ENCODE measurements at regions not wholly inside any gene's neighbourhood (a gene's known extent, or its start where the extent isn't known, plus 50 kb on each side); places are given as distances from the start of the nearest gene placed in this dataset.

DNA sequence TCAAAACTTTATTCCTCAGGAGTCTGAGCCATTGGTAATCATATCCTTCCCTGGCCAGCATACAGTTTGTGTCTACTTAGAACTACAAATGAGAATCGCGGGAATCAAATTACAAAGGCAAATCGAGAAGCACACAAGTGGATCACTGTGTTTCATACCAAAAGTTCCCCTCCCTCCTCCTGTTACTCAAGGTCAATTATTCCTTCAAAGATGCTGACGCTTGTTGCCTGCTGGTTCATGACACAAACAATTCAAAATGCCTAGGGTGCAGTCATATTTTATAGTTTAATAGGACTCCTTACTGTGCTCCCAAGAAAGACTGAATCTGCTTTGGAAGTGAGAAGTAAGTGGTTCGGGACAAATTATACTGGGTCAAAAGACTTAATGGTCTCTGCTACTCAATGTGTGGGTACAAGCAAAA is 93.0 kb upstream of the PBX1 start:
- no peak for TF ChIP-seq POLR2A (IDR thresholded peaks at IDR 0.05)
- TF ChIP-seq, protein P1, sequence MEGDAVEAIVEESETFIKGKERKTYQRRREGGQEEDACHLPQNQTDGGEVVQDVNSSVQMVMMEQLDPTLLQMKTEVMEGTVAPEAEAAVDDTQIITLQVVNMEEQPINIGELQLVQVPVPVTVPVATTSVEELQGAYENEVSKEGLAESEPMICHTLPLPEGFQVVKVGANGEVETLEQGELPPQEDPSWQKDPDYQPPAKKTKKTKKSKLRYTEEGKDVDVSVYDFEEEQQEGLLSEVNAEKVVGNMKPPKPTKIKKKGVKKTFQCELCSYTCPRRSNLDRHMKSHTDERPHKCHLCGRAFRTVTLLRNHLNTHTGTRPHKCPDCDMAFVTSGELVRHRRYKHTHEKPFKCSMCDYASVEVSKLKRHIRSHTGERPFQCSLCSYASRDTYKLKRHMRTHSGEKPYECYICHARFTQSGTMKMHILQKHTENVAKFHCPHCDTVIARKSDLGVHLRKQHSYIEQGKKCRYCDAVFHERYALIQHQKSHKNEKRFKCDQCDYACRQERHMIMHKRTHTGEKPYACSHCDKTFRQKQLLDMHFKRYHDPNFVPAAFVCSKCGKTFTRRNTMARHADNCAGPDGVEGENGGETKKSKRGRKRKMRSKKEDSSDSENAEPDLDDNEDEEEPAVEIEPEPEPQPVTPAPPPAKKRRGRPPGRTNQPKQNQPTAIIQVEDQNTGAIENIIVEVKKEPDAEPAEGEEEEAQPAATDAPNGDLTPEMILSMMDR (IDR thresholded peaks at IDR 0.05), result no peak
- no peak for TF ChIP-seq POLR2AphosphoS5 (IDR thresholded peaks at IDR 0.05)
- no peak overlapping the region for H3K4me3 ChIP-seq
- H3K27me3 ChIP-seq, result no peaks in the 10 kb centered on the region
- DNase-seq (ENCODE audit: low spot score in 2 of 2), result no peak
- no peak overlapping the region for H3K27ac ChIP-seq
- H3K36me3 ChIP-seq, result no peaks in the 10 kb centered on the region
- intact Hi-C loops (cut with DNase I; ENCODE audit: low total_unique reads), result no loop called here
- no peaks in the 10 kb centered on the region for H3K9me3 ChIP-seq
- no peaks in the 10 kb centered on the region for H3K4me1 ChIP-seq

DNA sequence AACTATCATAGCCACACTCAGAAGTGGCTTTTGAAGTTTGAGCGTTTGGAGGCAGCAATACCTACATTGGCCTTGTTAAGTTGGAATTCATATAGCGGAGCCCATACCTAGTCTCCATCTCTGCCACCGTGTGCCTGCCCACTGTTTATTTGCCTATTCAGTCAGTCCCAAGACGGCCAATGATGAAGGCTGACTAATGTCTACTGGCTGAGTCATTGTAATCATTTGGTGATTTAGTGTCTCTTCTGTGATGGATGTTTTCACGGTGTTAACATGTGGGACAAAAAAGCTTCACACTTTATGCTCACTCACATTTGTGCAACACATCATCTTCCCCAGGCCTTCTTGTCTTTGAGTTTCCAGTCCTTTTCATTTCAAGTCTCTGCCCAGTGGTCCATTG is 92.6 kb upstream of the PBX1 start:
- H3K36me3 ChIP-seq, result no peaks in the 10 kb centered on the region
- no peak for TF ChIP-seq POLR2AphosphoS5 (IDR thresholded peaks at IDR 0.05)
- TF ChIP-seq POLR2A (IDR thresholded peaks at IDR 0.05), result no peak
- TF ChIP-seq, protein P1 (IDR thresholded peaks at IDR 0.05), result no peak
- intact Hi-C loops (cut with DNase I; ENCODE audit: low total_unique reads), result no loop called here

DNA sequence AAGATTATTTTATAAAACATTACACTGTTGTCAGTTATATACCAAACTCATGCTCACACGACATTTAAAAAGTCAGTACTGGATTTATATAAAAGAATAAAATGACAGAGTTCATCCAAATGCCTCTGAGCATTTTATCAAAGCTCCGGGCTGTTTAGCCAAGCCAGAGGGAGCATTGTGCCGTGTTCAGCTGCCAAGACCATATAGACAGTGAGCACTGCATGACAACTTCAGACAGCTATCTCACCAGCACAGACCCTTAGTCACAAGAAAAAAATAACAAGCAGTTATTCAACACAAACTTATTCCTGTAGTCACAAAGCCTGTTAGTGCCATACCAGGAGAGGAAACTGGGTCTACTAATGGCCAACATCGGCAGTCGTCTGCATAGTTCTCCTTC is 88.0 kb upstream of the PBX1 start:
- Histone ChIP-seq H3K9me3 (no peaks in the 10 kb centered on the region), H3K36me3 (no peaks in the 10 kb centered on the region)
- intact Hi-C loops (cut with DNase I; ENCODE audit: low total_unique reads), result no loop called here

More for the DNA sequence above, 92.6 kb upstream of the PBX1 start:
- Histone ChIP-seq H3K27ac (no peak overlapping the region), H3K9me3 (no peaks in the 10 kb centered on the region), H3K4me1 (no peaks in the 10 kb centered on the region), H3K4me3 (no peak overlapping the region), H3K27me3 (no peaks in the 10 kb centered on the region)
- DNase-seq (ENCODE audit: low spot score in 2 of 2), result no peak

GRCh38 chr1:164472841-164473240 is 86.1 kb upstream of the PBX1 start:
- intact Hi-C loops (cut with DNase I; ENCODE audit: low total_unique reads), result no loop called here
- no peak for DNase-seq (ENCODE audit: low spot score in 2 of 2)
- H3K27ac ChIP-seq, result no peak overlapping the region
- H3K36me3 ChIP-seq, result no peaks in the 10 kb centered on the region
- no peak overlapping the region for H3K4me3 ChIP-seq
- no peaks in the 10 kb centered on the region for H3K4me1 ChIP-seq
- TF ChIP-seq, protein P1 (IDR thresholded peaks at IDR 0.05), result no peak
- TF ChIP-seq POLR2A (IDR thresholded peaks at IDR 0.05), result no peak
- no peak for TF ChIP-seq POLR2AphosphoS5 (IDR thresholded peaks at IDR 0.05)
- H3K9me3 ChIP-seq, result no peaks in the 10 kb centered on the region
- no peaks in the 10 kb centered on the region for H3K27me3 ChIP-seq

More for the DNA sequence above, 88.0 kb upstream of the PBX1 start:
- Histone ChIP-seq H3K27me3 (no peaks in the 10 kb centered on the region), H3K4me3 (no peak overlapping the region), H3K27ac (no peak overlapping the region), H3K4me1 (no peaks in the 10 kb centered on the region)
- DNase-seq (ENCODE audit: low spot score in 2 of 2), result no peak
- TF ChIP-seq, protein P1 (IDR thresholded peaks at IDR 0.05), result no peak
- no peak for TF ChIP-seq POLR2AphosphoS5 (IDR thresholded peaks at IDR 0.05)
- TF ChIP-seq POLR2A (IDR thresholded peaks at IDR 0.05), result no peak

DNA sequence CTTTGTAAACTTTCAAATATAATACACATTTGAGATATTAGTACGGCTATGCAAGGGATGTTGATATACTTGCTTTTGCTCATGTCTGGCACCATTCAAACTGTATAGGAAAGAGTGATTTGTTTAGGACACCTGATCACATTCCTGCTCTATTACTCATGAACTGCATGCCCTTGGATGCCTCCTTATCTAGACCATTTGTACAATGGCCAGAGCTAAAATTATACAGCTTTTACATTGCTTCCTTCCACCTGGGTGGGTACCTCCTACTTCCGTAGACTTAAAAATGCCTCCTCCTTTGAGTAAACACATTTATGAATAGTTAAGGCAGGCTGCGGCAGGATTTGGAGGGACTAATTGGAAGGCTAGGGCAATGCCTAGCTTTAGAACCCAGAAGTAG is 85.4 kb upstream of the PBX1 start:
- no peaks in the 10 kb centered on the region for H3K9me3 ChIP-seq
- H3K27ac ChIP-seq, result no peak overlapping the region
- H3K4me3 ChIP-seq, result no peak overlapping the region
- H3K36me3 ChIP-seq, result no peaks in the 10 kb centered on the region
- no peaks in the 10 kb centered on the region for H3K27me3 ChIP-seq
- no peak for DNase-seq (ENCODE audit: low spot score in 2 of 2)
- TF ChIP-seq, protein P1 (IDR thresholded peaks at IDR 0.05), result no peak
- no peak for TF ChIP-seq POLR2A (IDR thresholded peaks at IDR 0.05)
- TF ChIP-seq POLR2AphosphoS5 (IDR thresholded peaks at IDR 0.05), result no peak
- no peaks in the 10 kb centered on the region for H3K4me1 ChIP-seq
- intact Hi-C loops (cut with DNase I; ENCODE audit: low total_unique reads), result no loop called here
